Stimulated activated effector memory CD8-positive, alpha-beta T cell treated with anti-CD3 and anti-CD28 coated beads, Interleukin-12 subunit alpha, Interleukin-12 subunit beta, amount 100 ng/mL, for 72 hours (primary cell): ENCODE measurements at regions not wholly inside any gene's neighbourhood (a gene's known extent, or its start where the extent isn't known, plus 50 kb on each side); places are given as distances from the start of the nearest gene placed in this dataset.

Source experiments
- ATAC-seq: fragments of 150-1000 bp; cut with Tn5 transposase; 2 replicates; pipeline ENCODE4 v1.10.0; 2021
- DNase-seq, 2 donors: peaks; one replicate each; pipeline ENCODE4 v3.0.0; 2021 to 2022; ENCODE audit warnings: low spot score in 2 of 2
- H3K27ac Mint-ChIP-seq: one replicate; pipeline ENCODE4 v1.8.0; 2022; ENCODE audit warnings: mild to moderate bottlenecking, mixed read lengths
- H3K36me3 Mint-ChIP-seq: one replicate; pipeline ENCODE4 v1.8.0; 2022; ENCODE audit warnings: mild to moderate bottlenecking, mixed read lengths
- H3K4me1 Mint-ChIP-seq: one replicate; pipeline ENCODE4 v1.8.0; 2022; ENCODE audit warnings: mixed read lengths
- H3K4me3 Mint-ChIP-seq: one replicate; pipeline ENCODE4 v1.8.0; 2022; ENCODE audit warnings: mild to moderate bottlenecking, mixed read lengths
- H3K9me3 Mint-ChIP-seq: one replicate; pipeline ENCODE4 v1.8.0; 2022; ENCODE audit warnings: mixed read lengths

DNA sequence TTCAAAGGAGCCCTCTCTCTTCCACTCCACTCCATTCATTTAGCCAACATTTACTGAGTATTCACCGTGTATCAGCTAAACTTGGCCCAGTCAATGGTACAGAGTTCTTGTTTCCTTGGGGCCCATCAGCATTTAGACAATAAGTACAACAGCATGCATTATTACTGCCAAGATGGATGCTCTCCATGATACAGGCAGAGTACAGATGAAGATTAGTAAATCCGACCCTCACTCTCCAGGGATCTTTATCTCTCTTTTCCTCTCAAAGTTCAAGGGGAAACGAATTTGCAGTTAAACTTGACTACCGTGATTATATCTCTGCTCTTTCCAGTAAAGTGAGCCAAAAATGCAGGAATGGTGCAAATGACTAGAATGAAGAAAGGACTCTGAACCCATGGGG, 184.6 kb upstream of the DUSP10 start:
- Mint-ChIP-seq H3K9me3 (peaks cover 4% of the 10 kb centered on the region), H3K4me1 (no peaks in the 10 kb centered on the region)

GRCh38 chr1:221925947-221926346, 184.1 kb upstream of the DUSP10 start:
- no peak overlapping the region for H3K4me3 Mint-ChIP-seq
- DNase-seq = no peak

More for the DNA sequence above, 184.6 kb upstream of the DUSP10 start:
- ATAC-seq (no peak), DNase-seq (no peak)
- Mint-ChIP-seq H3K4me3 (no peak overlapping the region), H3K36me3 (no peaks in the 10 kb centered on the region), H3K27ac (no peak overlapping the region)

GRCh38 chr1:221923929-221924598, 182.2 kb upstream of the DUSP10 start:
- no peak overlapping the region for H3K27ac Mint-ChIP-seq
- no peak for DNase-seq
- no peak overlapping the region for H3K4me3 Mint-ChIP-seq

More at GRCh38 chr1:221925947-221926346, 184.1 kb upstream of the DUSP10 start:
- Mint-ChIP-seq H3K36me3 (no peaks in the 10 kb centered on the region), H3K9me3 (peaks cover 4% of the 10 kb centered on the region), H3K4me1 (no peaks in the 10 kb centered on the region), H3K27ac (no peak overlapping the region)
- no peak for ATAC-seq

DNA sequence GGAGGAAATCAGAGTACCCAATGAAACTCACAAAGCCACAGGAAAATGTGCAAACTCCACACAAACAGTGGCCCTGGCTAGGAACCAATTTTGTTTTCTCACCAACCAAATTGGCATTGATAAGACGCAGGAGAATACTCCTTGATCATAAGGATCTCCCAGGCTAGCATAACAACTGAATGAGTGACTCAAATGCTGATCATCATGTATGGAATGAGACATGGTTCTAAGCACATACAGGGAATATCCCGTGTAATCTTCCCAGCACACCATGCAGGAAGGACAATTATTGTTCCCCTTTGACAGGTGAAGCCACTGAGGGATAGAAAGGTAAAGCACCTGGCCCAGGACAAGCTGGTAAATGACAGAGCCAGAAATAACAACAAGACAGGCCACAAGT, 180.0 kb upstream of the DUSP10 start:
- H3K9me3 Mint-ChIP-seq = no peaks in the 10 kb centered on the region
- no peak overlapping the region for H3K27ac Mint-ChIP-seq
- H3K36me3 Mint-ChIP-seq = no peaks in the 10 kb centered on the region

More at GRCh38 chr1:221923929-221924598, 182.2 kb upstream of the DUSP10 start:
- no peak for ATAC-seq
- Mint-ChIP-seq H3K36me3 (no peaks in the 10 kb centered on the region), H3K9me3 (no peaks in the 10 kb centered on the region), H3K4me1 (no peaks in the 10 kb centered on the region)

GRCh38 chr1:221919743-221920142, 177.9 kb upstream of the DUSP10 start:
- ATAC-seq (no peak), DNase-seq (no peak)
- Mint-ChIP-seq H3K36me3 (no peaks in the 10 kb centered on the region), H3K4me1 (no peaks in the 10 kb centered on the region), H3K4me3 (no peak overlapping the region), H3K9me3 (no peaks in the 10 kb centered on the region), H3K27ac (no peak overlapping the region)

More for the DNA sequence above, 180.0 kb upstream of the DUSP10 start:
- ATAC-seq = no peak
- no peak for DNase-seq
- H3K4me3 Mint-ChIP-seq = no peak overlapping the region
- no peaks in the 10 kb centered on the region for H3K4me1 Mint-ChIP-seq

- H3K27ac Mint-ChIP-seq = no peak overlapping the region
Observed at GRCh38 chr1:221919341-221919740, 177.5 kb upstream of the DUSP10 start.

DNA sequence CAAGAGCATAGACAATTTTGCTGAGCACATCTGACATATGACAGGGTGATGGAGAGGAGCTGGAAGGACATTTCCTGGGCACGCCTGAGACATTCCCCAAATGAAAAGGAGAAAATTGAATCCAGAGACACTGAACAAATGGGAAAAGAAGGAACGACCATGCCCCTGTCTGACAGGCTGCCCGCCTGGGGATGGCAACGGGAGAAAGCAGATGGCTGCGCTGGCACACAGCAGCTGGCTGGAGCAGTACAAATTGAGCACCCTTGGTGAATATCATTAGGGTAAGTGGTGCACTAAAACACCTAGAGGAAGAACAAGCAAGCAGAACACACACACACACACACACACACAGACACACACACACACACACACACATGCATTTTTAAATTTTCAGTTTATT, 174.3 kb upstream of the DUSP10 start:
- Mint-ChIP-seq H3K4me3 (no peak overlapping the region), H3K36me3 (no peaks in the 10 kb centered on the region), H3K4me1 (peaks cover 12% of the 10 kb centered on the region), H3K27ac (no peak overlapping the region), H3K9me3 (no peaks in the 10 kb centered on the region)
- DNase-seq (no peak), ATAC-seq (no peak)

More at GRCh38 chr1:221919341-221919740, 177.5 kb upstream of the DUSP10 start:
- Mint-ChIP-seq H3K4me1 (no peaks in the 10 kb centered on the region), H3K9me3 (no peaks in the 10 kb centered on the region), H3K4me3 (no peak overlapping the region), H3K36me3 (no peaks in the 10 kb centered on the region)
- ATAC-seq (no peak), DNase-seq (no peak)

DNA sequence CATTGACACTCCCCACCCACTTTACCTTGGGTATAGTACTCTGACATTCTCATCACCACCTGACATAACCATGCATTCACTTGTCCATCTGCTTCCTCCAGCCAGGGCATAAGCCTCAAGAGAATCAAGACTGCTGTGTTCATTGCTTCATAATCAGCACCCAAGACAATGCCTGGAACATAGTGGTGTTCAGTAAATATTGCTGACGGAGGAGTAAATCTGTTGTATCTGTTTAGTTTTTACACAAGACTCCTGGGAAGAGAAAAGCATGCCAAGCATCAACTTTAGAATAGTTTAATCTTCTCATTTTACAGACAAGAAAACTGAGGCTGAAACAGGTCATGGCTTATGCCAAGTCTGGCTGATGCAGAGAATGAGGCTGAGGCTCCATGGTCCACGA, 173.9 kb upstream of the DUSP10 start:
- H3K36me3 Mint-ChIP-seq = no peaks in the 10 kb centered on the region
- no peak for ATAC-seq
- H3K27ac Mint-ChIP-seq = no peak overlapping the region
- H3K4me3 Mint-ChIP-seq = no peak overlapping the region
- DNase-seq = no peak
- H3K4me1 Mint-ChIP-seq = peaks cover 13% of the 10 kb centered on the region
- no peaks in the 10 kb centered on the region for H3K9me3 Mint-ChIP-seq

- Mint-ChIP-seq H3K27ac (no peak overlapping the region), H3K36me3 (no peaks in the 10 kb centered on the region), H3K9me3 (no peaks in the 10 kb centered on the region), H3K4me3 (no peak overlapping the region), H3K4me1 (peaks cover 13% of the 10 kb centered on the region)
- no peak for DNase-seq
- ATAC-seq = no peak
Observed at GRCh38 chr1:221913351-221913892, 171.5 kb upstream of the DUSP10 start.

GRCh38 chr1:221912230-221912629, 170.3 kb upstream of the DUSP10 start:
- H3K27ac Mint-ChIP-seq = no peak overlapping the region

DNA sequence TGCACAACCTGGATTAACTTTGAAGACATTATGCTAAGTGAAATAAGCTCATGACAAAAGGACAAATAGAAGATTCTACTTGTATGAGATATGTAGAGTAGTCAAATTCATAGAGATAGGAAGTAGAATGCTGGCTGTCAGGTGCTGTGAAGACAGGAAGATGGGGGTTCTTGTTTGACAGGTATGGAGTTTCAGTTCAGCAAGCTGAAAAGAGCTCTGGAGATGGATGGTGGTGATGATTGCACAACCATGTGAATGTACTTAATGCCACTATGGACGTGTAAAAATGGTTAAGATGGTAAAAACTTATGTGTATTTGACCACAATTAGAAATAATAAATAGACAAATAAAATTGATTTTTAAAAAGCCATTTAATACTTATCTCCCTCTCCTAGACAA, 169.8 kb upstream of the DUSP10 start:
- no peak overlapping the region for H3K27ac Mint-ChIP-seq
- DNase-seq = no peak
- no peak for ATAC-seq
- H3K4me1 Mint-ChIP-seq = peaks cover 13% of the 10 kb centered on the region
- no peaks in the 10 kb centered on the region for H3K36me3 Mint-ChIP-seq
- H3K4me3 Mint-ChIP-seq = no peak overlapping the region
- H3K9me3 Mint-ChIP-seq = no peaks in the 10 kb centered on the region

More at GRCh38 chr1:221912230-221912629, 170.3 kb upstream of the DUSP10 start:
- ATAC-seq (peak; percentile 92), DNase-seq (no peak)
- Mint-ChIP-seq H3K4me1 (peaks cover 13% of the 10 kb centered on the region), H3K9me3 (no peaks in the 10 kb centered on the region), H3K36me3 (no peaks in the 10 kb centered on the region), H3K4me3 (no peak overlapping the region)

GRCh38 chr1:221910222-221910621, 168.3 kb upstream of the DUSP10 start:
- H3K27ac Mint-ChIP-seq = no peak overlapping the region
- ATAC-seq = no peak
- no peaks in the 10 kb centered on the region for H3K9me3 Mint-ChIP-seq
- no peak for DNase-seq
- no peak overlapping the region for H3K4me3 Mint-ChIP-seq
- no peaks in the 10 kb centered on the region for H3K36me3 Mint-ChIP-seq
- peaks cover 13% of the 10 kb centered on the region for H3K4me1 Mint-ChIP-seq

GRCh38 chr1:221908573-221908972, 166.7 kb upstream of the DUSP10 start:
- no peak for ATAC-seq
- no peak for DNase-seq
- H3K4me3 Mint-ChIP-seq = no peak overlapping the region
- H3K9me3 Mint-ChIP-seq = no peaks in the 10 kb centered on the region
- H3K27ac Mint-ChIP-seq = no peak overlapping the region
- H3K4me1 Mint-ChIP-seq = peaks cover 13% of the 10 kb centered on the region
- H3K36me3 Mint-ChIP-seq = no peaks in the 10 kb centered on the region

- no peak overlapping the region for H3K27ac Mint-ChIP-seq
- ATAC-seq = no peak
- H3K36me3 Mint-ChIP-seq = no peaks in the 10 kb centered on the region
- no peak overlapping the region for H3K4me3 Mint-ChIP-seq
- no peaks in the 10 kb centered on the region for H3K9me3 Mint-ChIP-seq
- DNase-seq = no peak
- peaks cover 12% of the 10 kb centered on the region for H3K4me1 Mint-ChIP-seq
Observed at GRCh38 chr1:221907166-221907932, 165.5 kb upstream of the DUSP10 start.

DNA sequence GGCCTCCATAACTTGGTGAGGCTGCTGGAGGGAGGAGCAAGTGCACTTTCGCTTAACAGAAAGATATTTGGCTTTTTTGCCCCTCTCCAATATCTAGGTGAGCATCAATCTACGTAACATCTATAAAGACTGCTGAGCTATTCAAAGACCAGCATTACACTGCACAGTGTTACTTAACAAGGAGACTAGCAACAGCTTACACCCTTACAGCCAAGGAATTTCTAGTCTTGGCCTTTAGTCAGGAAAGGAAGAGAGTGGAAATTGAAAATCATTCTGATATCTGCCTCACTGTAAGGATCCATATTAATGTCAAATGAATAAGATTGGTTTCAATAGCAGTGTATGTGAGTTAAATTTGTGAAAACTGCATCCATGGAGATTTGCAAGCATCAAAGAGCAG, 163.9 kb upstream of the DUSP10 start:
- Mint-ChIP-seq H3K27ac (no peak overlapping the region), H3K4me3 (no peak overlapping the region), H3K4me1 (no peaks in the 10 kb centered on the region), H3K36me3 (no peaks in the 10 kb centered on the region), H3K9me3 (no peaks in the 10 kb centered on the region)
- no peak for DNase-seq
- no peak for ATAC-seq

GRCh38 chr1:221904319-221904718, 162.4 kb upstream of the DUSP10 start:
- H3K4me1 Mint-ChIP-seq = no peaks in the 10 kb centered on the region

More at GRCh38 chr1:221904319-221904718, 162.4 kb upstream of the DUSP10 start:
- H3K36me3 Mint-ChIP-seq = no peaks in the 10 kb centered on the region
- H3K27ac Mint-ChIP-seq = no peak overlapping the region
- ATAC-seq (no peak), DNase-seq (no peak)
- no peak overlapping the region for H3K4me3 Mint-ChIP-seq
- no peaks in the 10 kb centered on the region for H3K9me3 Mint-ChIP-seq
